ENCODE measurements at regions not wholly inside any gene's neighbourhood (a gene's known extent, or its start where the extent isn't known, plus 50 kb on each side); places are given as distances from the start of the nearest gene placed in this dataset.

DNA sequence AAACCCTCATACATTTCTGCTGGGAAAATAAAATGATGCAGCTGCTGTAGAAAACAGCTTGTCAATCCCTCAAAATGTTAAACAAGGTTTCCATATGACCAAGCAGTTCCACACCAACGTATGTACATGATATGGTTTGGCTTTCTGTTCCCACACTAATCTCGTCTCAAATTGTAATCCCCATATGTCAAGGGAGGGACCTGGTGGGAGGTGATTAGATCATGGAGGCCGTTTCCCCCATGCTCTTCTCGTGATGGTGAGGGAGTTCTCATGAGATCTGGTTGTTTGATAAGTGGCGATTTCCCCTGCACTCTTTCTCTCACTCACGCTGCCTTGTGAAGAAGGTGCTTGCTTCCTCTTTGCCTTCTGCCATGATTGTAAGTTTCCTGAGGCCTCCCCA is 100.6 kb upstream of the SLC24A5 start:
- Histone ChIP-seq H3K27ac (ENCODE audit: low read depth in 1 of 3, low read length in 2 of 3) (no peak overlapping the region), H3K36me3 (ENCODE audit: control insufficient read depth in 3 of 3, insufficient read depth in 2 of 3, low read depth in 1 of 3, low read length in 3 of 3) (no peaks in the 10 kb centered on the region), H3K4me3 (ENCODE audit: low read depth in 1 of 3, low read length in 3 of 3) (no peak overlapping the region), H3K9me3 (ENCODE audit: control insufficient read depth in 2 of 2, insufficient read depth in 1 of 2, low read depth in 1 of 2, low read length in 1 of 2) (no peaks in the 10 kb centered on the region), H3K4me1 (ENCODE audit: control insufficient read depth in 3 of 3, insufficient read depth in 2 of 3, low read depth in 1 of 3, low read length in 2 of 3) (no peaks in the 10 kb centered on the region), H3K27me3 (ENCODE audit: control insufficient read depth in 3 of 3, insufficient read depth in 3 of 3, low read length in 3 of 3) (no peaks in the 10 kb centered on the region)
- FAIRE-seq (no peak), DNase-seq (no peak)
- 55 to 71% (median 68%) methylated on average over 6 of the region's 6 CpGs for WGBS, 3 donors

- Histone ChIP-seq H3K27me3 (ENCODE audit: control insufficient read depth in 3 of 3, insufficient read depth in 3 of 3, low read length in 3 of 3) (no peaks in the 10 kb centered on the region), H3K4me3 (ENCODE audit: low read depth in 1 of 3, low read length in 3 of 3) (no peak overlapping the region), H3K36me3 (ENCODE audit: control insufficient read depth in 3 of 3, insufficient read depth in 2 of 3, low read depth in 1 of 3, low read length in 3 of 3) (no peaks in the 10 kb centered on the region), H3K27ac (ENCODE audit: low read depth in 1 of 3, low read length in 2 of 3) (no peak overlapping the region), H3K4me1 (ENCODE audit: control insufficient read depth in 3 of 3, insufficient read depth in 2 of 3, low read depth in 1 of 3, low read length in 2 of 3) (no peaks in the 10 kb centered on the region), H3K9me3 (ENCODE audit: control insufficient read depth in 2 of 2, insufficient read depth in 1 of 2, low read depth in 1 of 2, low read length in 1 of 2) (no peaks in the 10 kb centered on the region)
- no peak for DNase-seq
- WGBS, 3 donors: 83 to 85% (median 83%) methylated on average over 6 of the region's 6 CpGs
- FAIRE-seq: no peak
Observed at GRCh38 chr15:48021336-48022086, 99.3 kb upstream of the SLC24A5 start.

DNA sequence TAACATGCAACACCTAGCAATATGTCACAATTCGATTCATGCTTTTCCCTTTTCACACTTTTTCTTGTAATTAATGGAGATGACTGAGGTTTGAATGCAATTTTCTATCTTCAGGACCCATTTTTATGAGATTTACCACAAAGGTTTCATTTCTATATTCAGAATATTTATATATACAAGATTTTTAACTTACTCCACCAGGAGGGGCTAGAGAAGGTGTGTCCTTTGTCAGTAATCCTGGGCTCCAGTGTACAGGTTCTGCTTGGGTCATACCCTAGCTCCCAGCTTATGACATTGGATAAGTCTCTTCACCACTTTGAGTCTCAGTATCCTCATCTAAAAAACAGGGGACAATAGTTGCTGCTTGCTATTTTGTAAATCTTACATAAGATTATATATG is 95.7 kb upstream of the SLC24A5 start:
- no peak for DNase-seq
- H3K27me3 ChIP-seq (ENCODE audit: control insufficient read depth in 3 of 3, insufficient read depth in 3 of 3, low read length in 3 of 3): no peaks in the 10 kb centered on the region
- no peaks in the 10 kb centered on the region for H3K36me3 ChIP-seq (ENCODE audit: control insufficient read depth in 3 of 3, insufficient read depth in 2 of 3, low read depth in 1 of 3, low read length in 3 of 3)
- H3K4me3 ChIP-seq (ENCODE audit: low read depth in 1 of 3, low read length in 3 of 3): no peak overlapping the region
- whole genome bisulfite sequencing, 3 donors: 78 to 89% (median 82%) methylated on average over 1 of the region's 1 CpG
- no peak for FAIRE-seq
- H3K4me1 ChIP-seq (ENCODE audit: control insufficient read depth in 3 of 3, insufficient read depth in 2 of 3, low read depth in 1 of 3, low read length in 2 of 3): no peaks in the 10 kb centered on the region
- H3K27ac ChIP-seq (ENCODE audit: low read depth in 1 of 3, low read length in 2 of 3): no peak overlapping the region
- H3K9me3 ChIP-seq (ENCODE audit: control insufficient read depth in 2 of 2, insufficient read depth in 1 of 2, low read depth in 1 of 2, low read length in 1 of 2): no peaks in the 10 kb centered on the region

DNA sequence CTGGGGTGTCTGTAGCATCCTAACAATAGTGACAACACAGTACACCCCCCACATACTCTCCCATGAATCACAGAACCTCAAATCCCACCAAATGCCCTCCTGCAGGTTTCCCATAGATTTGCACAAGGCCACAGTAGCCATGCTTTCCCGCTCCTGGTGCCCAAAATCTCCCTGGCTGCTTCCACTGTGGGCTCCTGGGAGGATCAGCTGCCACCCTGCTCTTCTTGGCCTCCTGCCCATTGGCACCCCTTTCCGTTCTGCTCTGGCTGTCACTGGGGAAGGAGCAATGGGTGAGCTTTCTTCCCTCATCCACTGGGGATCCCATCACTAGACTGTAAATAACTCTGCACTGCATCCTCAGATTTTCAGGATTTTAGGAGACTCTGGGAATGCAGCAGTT is 92.1 kb upstream of the SLC24A5 start:
- Histone ChIP-seq H3K27ac (ENCODE audit: low read depth in 1 of 3, low read length in 2 of 3) (no peak overlapping the region), H3K4me3 (ENCODE audit: low read depth in 1 of 3, low read length in 3 of 3) (no peak overlapping the region), H3K9me3 (ENCODE audit: control insufficient read depth in 2 of 2, insufficient read depth in 1 of 2, low read depth in 1 of 2, low read length in 1 of 2) (no peaks in the 10 kb centered on the region), H3K4me1 (ENCODE audit: control insufficient read depth in 3 of 3, insufficient read depth in 2 of 3, low read depth in 1 of 3, low read length in 2 of 3) (no peaks in the 10 kb centered on the region), H3K27me3 (ENCODE audit: control insufficient read depth in 3 of 3, insufficient read depth in 3 of 3, low read length in 3 of 3) (no peaks in the 10 kb centered on the region), H3K36me3 (ENCODE audit: control insufficient read depth in 3 of 3, insufficient read depth in 2 of 3, low read depth in 1 of 3, low read length in 3 of 3) (no peaks in the 10 kb centered on the region)
- WGBS, 3 donors: 85 to 92% (median 87%) methylated on average over 2 of the region's 2 CpGs
- FAIRE-seq (no peak), DNase-seq (no peak)

DNA sequence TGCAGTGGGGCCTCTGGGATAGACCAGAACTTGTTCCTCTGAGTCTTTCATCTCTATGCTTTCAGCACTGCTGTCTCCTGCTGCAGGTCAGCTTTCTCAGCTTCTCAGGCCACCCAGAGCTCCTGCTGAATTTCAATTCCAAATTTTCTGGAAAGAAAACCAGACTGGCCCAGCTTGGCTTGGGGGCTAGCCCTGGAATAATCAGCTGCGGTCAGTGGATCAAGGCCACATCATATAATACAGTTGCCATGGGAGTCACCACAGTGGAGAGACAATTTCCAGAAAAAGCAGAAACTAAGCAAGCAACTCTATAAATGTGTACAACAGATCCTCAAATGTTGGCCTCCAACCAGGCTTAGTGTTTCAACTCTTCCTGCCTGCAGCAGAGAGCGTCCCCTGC is 91.1 kb upstream of the SLC24A5 start:
- Histone ChIP-seq H3K27ac (ENCODE audit: low read depth in 1 of 3, low read length in 2 of 3) (no peak overlapping the region), H3K27me3 (ENCODE audit: control insufficient read depth in 3 of 3, insufficient read depth in 3 of 3, low read length in 3 of 3) (no peaks in the 10 kb centered on the region), H3K36me3 (ENCODE audit: control insufficient read depth in 3 of 3, insufficient read depth in 2 of 3, low read depth in 1 of 3, low read length in 3 of 3) (no peaks in the 10 kb centered on the region), H3K9me3 (ENCODE audit: control insufficient read depth in 2 of 2, insufficient read depth in 1 of 2, low read depth in 1 of 2, low read length in 1 of 2) (no peaks in the 10 kb centered on the region), H3K4me3 (ENCODE audit: low read depth in 1 of 3, low read length in 3 of 3) (no peak overlapping the region), H3K4me1 (ENCODE audit: control insufficient read depth in 3 of 3, insufficient read depth in 2 of 3, low read depth in 1 of 3, low read length in 2 of 3) (no peaks in the 10 kb centered on the region)
- WGBS, 3 donors: 81 to 90% (median 84%) methylated on average over 2 of the region's 2 CpGs
- no peak for DNase-seq
- no peak for FAIRE-seq

DNA sequence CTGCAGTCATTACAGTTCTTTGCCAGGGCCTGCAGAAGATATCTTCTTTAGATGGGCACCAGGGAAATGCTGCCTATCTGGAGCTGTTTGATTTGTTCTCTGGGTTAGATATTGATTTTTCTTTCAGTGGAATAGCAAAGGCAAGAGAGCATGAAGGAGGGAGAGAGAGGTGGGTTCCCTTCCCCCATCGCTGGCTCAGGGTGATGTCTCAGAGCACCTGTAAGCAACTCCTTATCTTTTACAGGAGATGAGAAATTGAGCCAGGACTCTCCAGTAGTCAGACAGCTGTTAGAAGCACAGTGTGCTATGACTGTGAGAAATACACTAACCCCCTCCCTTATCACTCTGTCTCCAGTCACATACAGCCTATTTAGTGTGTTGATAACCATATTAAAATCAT is 89.3 kb upstream of the SLC24A5 start:
- 25 to 75% (median 67%) methylated on average over 1 of the region's 1 CpG for WGBS, 3 donors

DNA sequence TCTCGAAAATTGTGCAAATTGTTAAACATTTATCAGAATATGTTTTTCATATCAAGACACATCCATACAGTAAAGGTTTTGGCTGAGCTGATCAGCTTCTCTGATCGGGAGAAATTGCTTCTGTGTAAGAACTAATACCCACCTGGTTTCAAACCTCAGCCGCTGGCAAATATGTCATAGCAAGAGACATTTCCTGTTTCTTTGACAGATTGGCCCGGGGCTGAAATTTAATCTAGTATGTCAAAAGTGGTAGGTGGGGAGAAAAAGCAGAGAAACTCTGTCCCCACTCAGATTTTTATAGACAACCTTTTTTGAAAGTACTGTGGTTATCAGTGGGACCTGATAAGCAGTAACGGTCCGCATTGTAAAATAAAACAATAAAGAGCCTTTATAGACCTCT is 88.8 kb upstream of the SLC24A5 start:
- 25 to 50% (median 43%) methylated on average over 6 of the region's 6 CpGs for WGBS, 3 donors
- Histone ChIP-seq H3K27me3 (ENCODE audit: control insufficient read depth in 3 of 3, insufficient read depth in 3 of 3, low read length in 3 of 3) (no peaks in the 10 kb centered on the region), H3K4me3 (ENCODE audit: low read depth in 1 of 3, low read length in 3 of 3) (no peak overlapping the region), H3K4me1 (ENCODE audit: control insufficient read depth in 3 of 3, insufficient read depth in 2 of 3, low read depth in 1 of 3, low read length in 2 of 3) (no peaks in the 10 kb centered on the region), H3K9me3 (ENCODE audit: control insufficient read depth in 2 of 2, insufficient read depth in 1 of 2, low read depth in 1 of 2, low read length in 1 of 2) (no peaks in the 10 kb centered on the region), H3K27ac (ENCODE audit: low read depth in 1 of 3, low read length in 2 of 3) (no peak overlapping the region), H3K36me3 (ENCODE audit: control insufficient read depth in 3 of 3, insufficient read depth in 2 of 3, low read depth in 1 of 3, low read length in 3 of 3) (no peaks in the 10 kb centered on the region)
- DNase-seq (no peak), FAIRE-seq (no peak)

More for the DNA sequence above, 89.3 kb upstream of the SLC24A5 start:
- no peaks in the 10 kb centered on the region for H3K4me1 ChIP-seq (ENCODE audit: control insufficient read depth in 3 of 3, insufficient read depth in 2 of 3, low read depth in 1 of 3, low read length in 2 of 3)
- no peaks in the 10 kb centered on the region for H3K9me3 ChIP-seq (ENCODE audit: control insufficient read depth in 2 of 2, insufficient read depth in 1 of 2, low read depth in 1 of 2, low read length in 1 of 2)
- no peak overlapping the region for H3K27ac ChIP-seq (ENCODE audit: low read depth in 1 of 3, low read length in 2 of 3)
- DNase-seq: no peak
- no peak for FAIRE-seq
- no peaks in the 10 kb centered on the region for H3K36me3 ChIP-seq (ENCODE audit: control insufficient read depth in 3 of 3, insufficient read depth in 2 of 3, low read depth in 1 of 3, low read length in 3 of 3)
- no peak overlapping the region for H3K4me3 ChIP-seq (ENCODE audit: low read depth in 1 of 3, low read length in 3 of 3)
- no peaks in the 10 kb centered on the region for H3K27me3 ChIP-seq (ENCODE audit: control insufficient read depth in 3 of 3, insufficient read depth in 3 of 3, low read length in 3 of 3)

DNA sequence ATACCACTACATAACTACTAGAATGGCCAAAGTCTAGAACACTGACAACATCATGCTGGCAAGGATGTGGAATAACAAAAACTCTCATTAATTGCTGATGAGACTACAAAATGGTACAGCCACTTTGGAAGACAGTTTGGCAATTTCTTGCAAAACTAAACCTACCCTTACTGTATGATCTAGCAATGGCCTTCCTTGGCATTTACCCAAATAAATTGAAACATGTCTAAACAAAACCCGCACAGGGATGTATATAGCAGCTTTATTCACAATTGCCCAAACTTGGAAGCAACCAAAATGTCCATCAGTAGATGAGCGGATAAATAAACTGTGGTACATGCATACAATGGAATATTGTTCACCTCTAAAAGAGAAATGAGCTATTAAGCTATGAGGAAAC is 87.9 kb upstream of the SLC24A5 start:
- Histone ChIP-seq H3K9me3 (ENCODE audit: control insufficient read depth in 2 of 2, insufficient read depth in 1 of 2, low read depth in 1 of 2, low read length in 1 of 2) (no peaks in the 10 kb centered on the region), H3K4me3 (ENCODE audit: low read depth in 1 of 3, low read length in 3 of 3) (no peak overlapping the region), H3K36me3 (ENCODE audit: control insufficient read depth in 3 of 3, insufficient read depth in 2 of 3, low read depth in 1 of 3, low read length in 3 of 3) (no peaks in the 10 kb centered on the region), H3K27me3 (ENCODE audit: control insufficient read depth in 3 of 3, insufficient read depth in 3 of 3, low read length in 3 of 3) (no peaks in the 10 kb centered on the region), H3K4me1 (ENCODE audit: control insufficient read depth in 3 of 3, insufficient read depth in 2 of 3, low read depth in 1 of 3, low read length in 2 of 3) (no peaks in the 10 kb centered on the region), H3K27ac (ENCODE audit: low read depth in 1 of 3, low read length in 2 of 3) (no peak overlapping the region)
- DNase-seq (no peak), FAIRE-seq (no peak)
- WGBS, 3 donors: 86 to 93% (median 91%) methylated on average over 2 of the region's 2 CpGs

DNA sequence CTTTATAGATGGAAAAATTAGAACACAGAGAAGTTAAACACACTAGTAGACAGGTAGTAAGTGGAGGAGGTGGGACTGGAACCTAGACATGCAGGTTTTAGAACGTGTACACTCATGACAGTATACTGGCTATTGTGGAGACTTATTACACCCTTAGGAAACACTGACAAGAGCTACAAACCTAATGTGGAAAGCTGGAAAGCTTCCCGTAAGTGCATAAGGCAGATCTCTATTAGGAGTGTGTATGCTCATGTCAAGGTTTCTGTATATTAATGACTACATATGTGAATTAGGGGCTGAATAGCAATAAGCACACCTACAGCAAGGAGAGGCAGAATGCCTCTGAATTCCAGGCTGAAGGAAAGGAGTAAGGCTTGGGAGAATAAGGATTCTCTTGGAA is 82.6 kb upstream of the SLC24A5 start:
- 71 to 85% (median 82%) methylated on average over 2 of the region's 2 CpGs for WGBS, 3 donors
- FAIRE-seq (no peak), DNase-seq (no peak)

More for the DNA sequence above, 82.6 kb upstream of the SLC24A5 start:
- H3K36me3 ChIP-seq (ENCODE audit: control insufficient read depth in 3 of 3, insufficient read depth in 2 of 3, low read depth in 1 of 3, low read length in 3 of 3): no peaks in the 10 kb centered on the region
- H3K4me1 ChIP-seq (ENCODE audit: control insufficient read depth in 3 of 3, insufficient read depth in 2 of 3, low read depth in 1 of 3, low read length in 2 of 3): no peaks in the 10 kb centered on the region
- H3K27me3 ChIP-seq (ENCODE audit: control insufficient read depth in 3 of 3, insufficient read depth in 3 of 3, low read length in 3 of 3): no peaks in the 10 kb centered on the region
- H3K4me3 ChIP-seq (ENCODE audit: low read depth in 1 of 3, low read length in 3 of 3): no peak overlapping the region
- no peak overlapping the region for H3K27ac ChIP-seq (ENCODE audit: low read depth in 1 of 3, low read length in 2 of 3)
- H3K9me3 ChIP-seq (ENCODE audit: control insufficient read depth in 2 of 2, insufficient read depth in 1 of 2, low read depth in 1 of 2, low read length in 1 of 2): no peaks in the 10 kb centered on the region

All from small intestine (tissue), 7 donors.